HL-60 (cell line): ENCODE measurements at regions not wholly inside any gene's neighbourhood (a gene's known extent, or its start where the extent isn't known, plus 50 kb on each side); places are given as distances from the start of the nearest gene placed in this dataset.
"Not testable (repeated sequence)": the region's sequence is repeated elsewhere in the genome, so short reads cannot be mapped to it uniquely, and the experiment has no call there.

Experiments used
- DNase-seq, 2 experiments: peaks; one replicate each; pipeline ENCODE4 v3.0.0-alpha.2; 2010 to 2020; ENCODE audit warnings: low read depth in 1 of 2, low spot score in 1 of 2
- H3K27ac ChIP-seq: fragments of 250-450 bp; sonication (Bioruptor Pico); replicated peaks from 2 replicates; pipeline ENCODE4 v1.5.1; 2020; ENCODE audit warnings: mild to moderate bottlenecking, moderate library complexity
- H3K27me3 ChIP-seq: fragments of 250-450 bp; sonication (Bioruptor Pico); 2 replicates; pipeline ENCODE4 v1.5.1; 2021; ENCODE audit warnings: mild to moderate bottlenecking, moderate library complexity; ENCODE audit not compliant: insufficient read depth, poor library complexity, severe bottlenecking
- H3K4me3 ChIP-seq: replicated peaks from 2 replicates; pipeline ENCODE4 v1.5.1; 2011; ENCODE audit warnings: mild to moderate bottlenecking, control low read depth, low read length; ENCODE audit not compliant: insufficient read depth
- CTCF ChIP-seq: IDR thresholded peaks from one replicate; pipeline ENCODE4 v1.5.1; 2011; ENCODE audit warnings: low read length, control low read depth, inconsistent platforms; ENCODE audit not compliant: insufficient read depth
- GABPA ChIP-seq: IDR thresholded peaks from 2 replicates; pipeline ENCODE4 v1.6.1; 2012; ENCODE audit warnings: low read depth
- POLR2AphosphoS5 ChIP-seq: IDR thresholded peaks from 2 replicates; pipeline ENCODE4 v1.6.1; 2012; ENCODE audit warnings: low read depth
- REST ChIP-seq: IDR thresholded peaks from 2 replicates; pipeline ENCODE4 v1.6.1; 2012; ENCODE audit warnings: low read depth; ENCODE audit not compliant: insufficient replicate concordance
- SPI1 ChIP-seq: IDR thresholded peaks from 2 replicates; pipeline ENCODE4 v1.6.1; 2012; ENCODE audit warnings: low read depth, mild to moderate bottlenecking, borderline replicate concordance

GRCh38 chrX:63201987-63202386 is 149.1 kb downstream of the SPIN4 start:
- not testable (repeated sequence) for H3K27ac ChIP-seq, H3K27me3 ChIP-seq

GRCh38 chrX:63198693-63199092 is 152.4 kb downstream of the SPIN4 start:
- DNase-seq, H3K27me3 ChIP-seq, H3K27ac ChIP-seq, H3K4me3 ChIP-seq: not testable (repeated sequence)

More at GRCh38 chrX:63201987-63202386, 149.1 kb downstream of the SPIN4 start:
- DNase-seq, H3K4me3 ChIP-seq: not testable (repeated sequence)

GRCh38 chrX:63192366-63193041 is 158.6 kb downstream of the SPIN4 start:
- not testable (repeated sequence) for H3K27me3 ChIP-seq, H3K27ac ChIP-seq, DNase-seq, H3K4me3 ChIP-seq

GRCh38 chrX:63186137-63186536 is 165.0 kb downstream of the SPIN4 start:
- DNase-seq, result no peak
- no peak for TF ChIP-seq SPI1
- no peak for TF ChIP-seq CTCF
- no peak for TF ChIP-seq GABPA
- TF ChIP-seq POLR2AphosphoS5, result no peak
- TF ChIP-seq REST, result no peak
- Histone ChIP-seq H3K27ac (no peak overlapping the region), H3K4me3 (no peak overlapping the region), H3K27me3 (no peaks in the 10 kb centered on the region)

- H3K27ac ChIP-seq, H3K4me3 ChIP-seq, DNase-seq, H3K27me3 ChIP-seq: not testable (repeated sequence)
Measured at GRCh38 chrX:63179852-63180251, 171.3 kb downstream of the SPIN4 start.

GRCh38 chrX:63176578-63176977 is 174.6 kb downstream of the SPIN4 start:
- H3K4me3 ChIP-seq, H3K27me3 ChIP-seq, H3K27ac ChIP-seq, DNase-seq: not testable (repeated sequence)

- H3K27ac ChIP-seq, H3K27me3 ChIP-seq, DNase-seq, H3K4me3 ChIP-seq: not testable (repeated sequence)
Measured at GRCh38 chrX:63173841-63174718, 177.1 kb downstream of the SPIN4 start.

GRCh38 chrX:63169416-63169815 is 181.7 kb downstream of the SPIN4 start:
- H3K27ac ChIP-seq, H3K4me3 ChIP-seq, DNase-seq, H3K27me3 ChIP-seq: not testable (repeated sequence)

- H3K27ac ChIP-seq, H3K27me3 ChIP-seq, H3K4me3 ChIP-seq, DNase-seq: not testable (repeated sequence)
Measured at GRCh38 chrX:63168949-63169348, 182.2 kb downstream of the SPIN4 start.

- H3K4me3 ChIP-seq, H3K27ac ChIP-seq: not testable (repeated sequence)
Measured at GRCh38 chrX:63167002-63167401, 184.1 kb downstream of the SPIN4 start.

GRCh38 chrX:63160994-63161393 is 190.1 kb downstream of the SPIN4 start:
- not testable (repeated sequence) for H3K27ac ChIP-seq, DNase-seq, H3K27me3 ChIP-seq, H3K4me3 ChIP-seq

More at GRCh38 chrX:63167002-63167401, 184.1 kb downstream of the SPIN4 start:
- DNase-seq, H3K27me3 ChIP-seq: not testable (repeated sequence)
